Activated T-cell treated with anti-CD3 and anti-CD28 coated beads, Interleukin-2, amount 50 U/mL, for 48 hours (primary cell): ENCODE measurements at regions not wholly inside any gene's neighbourhood (a gene's known extent, or its start where the extent isn't known, plus 50 kb on each side); places are given as distances from the start of the nearest gene placed in this dataset.
"Not testable (repeated sequence)": the region's sequence is repeated elsewhere in the genome, so short reads cannot be mapped to it uniquely, and the experiment has no call there.

Experiments
- DNase-seq, 2 experiments: peaks; one replicate each; pipeline ENCODE4 v3.0.0-alpha.2; 2020

DNA sequence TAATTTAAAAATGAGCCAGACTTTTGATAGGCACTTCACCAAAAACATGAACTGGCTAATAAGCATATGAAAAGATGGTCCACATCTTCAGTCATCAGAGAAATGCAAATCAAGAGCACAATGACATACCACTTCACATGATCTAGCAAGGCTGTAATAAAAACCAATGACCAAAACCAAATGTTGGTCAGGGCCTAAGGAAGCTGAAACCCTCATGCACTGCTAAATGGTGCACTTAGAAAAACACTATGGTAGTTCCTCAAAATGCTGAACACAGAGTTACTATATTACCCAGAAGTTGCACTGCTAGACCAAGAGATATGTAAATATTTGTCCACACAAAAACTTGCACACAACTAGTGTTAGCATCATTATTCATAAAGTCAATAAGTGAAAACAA is 504.9 kb upstream of the SOX11 start:
- DNase-seq: no peak

DNA sequence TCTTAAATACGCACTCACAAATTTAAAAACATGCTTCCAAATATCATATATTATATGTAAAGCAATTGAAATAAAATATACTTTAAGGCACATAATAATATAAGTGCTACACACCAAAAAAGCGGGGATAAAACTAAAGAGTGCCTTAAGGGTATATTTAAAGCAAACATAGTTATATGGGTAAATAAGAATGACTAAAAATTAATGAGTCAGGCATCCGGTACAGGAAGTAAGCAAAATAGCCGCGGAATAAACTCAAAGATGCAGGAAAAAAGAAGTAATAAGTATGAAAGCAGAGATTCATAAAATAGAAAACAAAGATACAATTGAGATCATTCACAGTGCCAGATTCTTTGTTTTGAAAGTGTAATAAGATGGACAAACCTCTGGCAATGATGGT is 503.5 kb upstream of the SOX11 start:
- DNase-seq: no peak

DNA sequence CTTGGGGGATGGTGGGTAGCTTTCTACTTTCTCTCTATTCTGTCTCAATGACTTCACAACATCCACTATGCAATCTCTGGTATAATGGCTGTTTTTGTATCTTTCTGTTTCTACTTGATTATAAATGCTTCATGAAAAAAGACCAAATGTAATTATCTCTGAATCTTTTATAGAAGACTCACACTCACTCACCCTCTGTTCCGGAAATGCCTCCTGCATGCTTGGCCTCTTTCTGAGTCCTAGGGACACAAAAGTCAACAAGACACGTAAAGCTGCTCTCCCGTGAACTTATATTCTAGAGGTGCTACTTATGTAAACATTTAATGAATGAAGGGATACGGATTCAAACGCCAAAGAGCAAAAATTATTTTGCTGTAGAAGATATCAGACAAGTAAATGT is 502.2 kb upstream of the SOX11 start:
- no peak for DNase-seq

DNA sequence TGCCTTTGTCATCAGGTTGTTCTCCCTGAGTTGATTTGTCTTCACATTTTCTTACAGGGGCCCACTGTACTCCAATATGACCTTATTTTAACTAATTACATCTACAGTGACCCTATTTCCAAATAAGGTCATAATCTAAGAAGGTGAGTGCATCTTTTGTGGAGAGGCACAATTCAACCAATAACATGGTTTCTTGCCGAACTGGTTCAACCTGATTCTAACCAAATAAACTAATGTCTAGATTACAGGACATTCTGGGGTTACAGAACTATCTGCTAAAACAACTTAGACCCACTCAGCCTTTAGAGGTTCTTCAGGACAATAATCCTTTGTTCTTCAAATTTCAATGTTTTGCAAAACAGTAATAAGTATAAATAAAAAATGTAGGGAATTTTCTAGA is 496.5 kb upstream of the SOX11 start:
- DNase-seq: no peak

DNA sequence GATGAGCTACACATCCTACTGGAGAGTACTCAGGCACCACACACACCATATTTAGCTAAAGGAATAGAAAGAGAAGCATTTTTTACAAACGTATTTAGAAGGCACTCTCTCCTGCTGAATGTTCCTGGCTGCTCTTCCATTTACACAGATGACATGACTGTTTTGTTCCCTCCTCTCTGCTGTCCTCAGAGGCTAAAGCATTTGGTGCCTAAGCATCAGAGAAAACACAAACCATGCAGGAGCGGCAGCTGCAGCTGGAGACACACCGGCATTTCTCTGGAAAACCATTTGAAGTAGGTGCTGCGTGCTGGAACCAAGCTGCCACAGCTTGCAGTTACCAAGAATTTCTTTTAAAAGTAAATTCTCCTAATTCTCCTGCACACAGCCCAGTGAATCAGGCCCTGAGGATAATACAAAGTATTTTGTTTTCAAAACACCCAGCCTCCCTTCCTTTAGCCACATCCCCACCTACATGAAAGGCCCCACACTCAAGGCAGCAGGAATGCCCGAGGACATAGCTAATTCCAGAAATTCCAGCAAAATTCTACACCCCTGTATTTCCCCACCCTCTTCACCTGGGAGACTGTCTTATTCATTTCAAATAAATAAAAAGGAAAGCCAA is 488.9 kb upstream of the SOX11 start:
- DNase-seq: no peak

DNA sequence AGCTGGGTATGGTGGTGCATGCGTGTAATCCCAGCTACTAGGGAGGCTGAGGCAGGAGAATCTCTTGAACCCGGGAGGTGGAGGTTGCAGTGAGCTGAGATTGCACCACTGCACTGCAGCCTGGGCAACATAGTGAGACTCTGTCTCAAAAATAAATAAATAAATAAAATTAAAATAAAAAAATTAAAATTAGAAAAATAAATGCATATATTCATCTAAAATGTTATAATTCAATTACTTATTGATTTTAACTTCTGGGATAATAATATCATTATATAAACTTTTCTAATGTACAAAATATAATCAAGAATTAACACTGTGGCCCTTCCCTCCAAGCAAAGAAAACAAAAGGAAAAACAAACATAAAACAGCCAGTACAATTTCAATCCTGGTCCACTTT is 485.4 kb upstream of the SOX11 start:
- not testable (repeated sequence) for DNase-seq

DNA sequence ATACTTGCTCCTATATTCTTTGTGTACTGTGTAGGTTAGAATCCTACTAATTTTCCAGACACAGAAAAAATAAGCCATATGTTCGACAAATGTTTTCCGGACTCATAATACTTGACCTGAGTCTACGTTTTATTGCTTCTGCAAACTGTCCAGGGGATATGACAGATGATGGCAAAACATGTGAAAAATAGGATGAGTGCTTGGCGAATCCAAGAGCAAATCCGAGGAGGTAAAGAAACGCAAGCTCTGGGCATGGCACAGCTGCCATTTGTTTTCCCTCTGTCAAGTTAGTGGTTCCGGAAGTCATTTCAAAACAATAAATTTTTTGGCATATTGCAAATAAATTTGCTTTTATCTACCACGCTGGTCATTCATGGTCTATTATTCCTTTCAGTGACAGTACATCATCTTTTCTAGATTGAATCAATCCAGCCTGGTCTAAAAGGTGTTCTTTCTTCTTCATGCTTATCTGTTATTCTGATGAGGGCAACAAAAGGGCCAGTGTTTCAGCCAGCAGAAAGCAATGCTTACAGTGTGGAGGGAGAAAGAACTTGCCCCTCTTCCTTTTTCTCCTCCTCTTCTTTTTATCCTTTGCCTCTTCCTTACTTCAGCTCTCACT is 476.1 kb upstream of the SOX11 start:
- DNase-seq: no peak

DNA sequence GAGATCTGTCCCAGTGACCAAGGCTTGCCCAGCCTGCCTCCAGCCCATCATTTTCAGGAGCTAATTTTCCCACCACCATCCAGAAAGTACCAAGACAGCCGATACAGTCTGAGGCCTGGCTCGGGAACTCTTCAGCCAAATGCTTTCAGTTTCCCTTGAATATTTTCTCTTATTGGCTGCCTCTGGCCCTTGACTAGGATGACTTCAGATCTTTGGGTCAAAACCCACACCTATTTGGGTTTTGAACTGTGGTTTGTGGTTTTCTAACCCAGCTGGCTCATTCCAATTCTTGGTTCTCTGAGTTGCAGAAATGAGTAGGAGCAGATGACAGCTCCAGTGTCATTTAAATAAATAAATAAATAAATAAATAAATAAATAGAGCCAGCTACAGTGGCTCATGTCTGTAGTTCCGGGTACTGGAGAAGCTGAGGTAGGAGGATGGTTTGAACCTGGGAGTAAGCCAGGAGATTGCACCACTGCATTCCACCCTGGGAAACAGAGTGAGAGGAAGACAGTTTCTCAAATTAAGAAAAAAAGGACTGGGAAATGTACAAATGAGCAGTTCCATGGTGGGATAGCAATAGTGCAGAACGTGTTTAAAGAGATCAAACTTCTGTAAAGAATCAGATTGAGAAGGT is 465.0 kb upstream of the SOX11 start:
- no peak for DNase-seq

DNA sequence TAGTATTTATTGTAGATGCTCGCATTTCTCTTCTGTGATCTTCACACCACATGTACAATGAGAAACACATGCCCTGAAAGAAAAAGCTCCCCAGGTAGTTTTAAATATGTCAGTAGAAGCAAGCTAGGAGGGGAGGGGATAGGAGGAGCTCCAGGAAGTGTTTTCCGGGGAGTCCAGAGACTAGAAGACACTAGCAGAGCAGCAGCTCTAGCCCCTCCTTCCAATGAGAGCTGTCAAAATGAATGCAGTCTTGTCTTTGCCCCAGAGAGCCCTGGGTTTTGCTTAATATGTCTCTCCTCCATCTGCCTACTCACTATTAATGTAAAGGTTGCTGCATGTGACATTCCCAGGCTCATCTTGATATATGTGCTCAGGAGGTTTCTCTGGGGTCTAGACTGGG is 462.6 kb upstream of the SOX11 start:
- DNase-seq: no peak

DNA sequence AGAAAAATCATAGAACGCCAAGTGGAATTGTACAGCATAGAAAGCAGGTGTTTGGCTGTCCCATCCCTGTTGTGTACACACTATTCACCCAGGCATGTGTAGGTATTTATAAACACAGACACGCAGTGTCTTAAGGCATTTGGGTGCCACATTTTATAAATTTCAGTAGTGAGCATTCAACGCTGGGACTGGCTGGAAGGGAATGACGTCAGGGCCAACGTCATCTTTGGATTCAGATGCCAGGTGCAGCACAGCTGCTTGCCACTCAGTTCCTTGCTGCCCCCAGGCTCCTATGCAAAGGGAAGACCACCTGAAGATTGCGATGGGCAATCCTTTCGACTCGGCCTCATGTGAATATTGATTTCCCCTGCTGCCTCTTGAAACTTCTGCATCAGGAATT is 461.7 kb upstream of the SOX11 start:
- no peak for DNase-seq

DNA sequence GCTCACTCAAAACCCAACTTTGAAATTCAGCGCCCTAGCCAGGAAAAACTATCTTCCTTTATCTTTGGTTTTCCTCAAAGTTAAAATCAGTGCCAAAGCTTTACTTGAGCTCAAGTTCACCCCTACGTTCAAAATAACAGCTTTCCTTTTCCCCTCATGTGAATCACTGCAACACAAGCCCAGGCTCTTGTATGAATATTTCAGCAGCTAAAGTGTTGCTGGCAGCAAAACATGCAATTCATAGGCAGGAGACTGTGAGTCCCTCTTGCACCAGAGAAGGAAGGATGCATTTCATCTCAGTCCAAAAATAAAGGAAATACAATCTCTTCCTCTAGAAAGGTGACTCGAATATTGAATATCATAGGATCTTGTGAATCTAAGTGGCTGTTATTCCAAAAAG is 461.3 kb upstream of the SOX11 start:
- DNase-seq: no peak

DNA sequence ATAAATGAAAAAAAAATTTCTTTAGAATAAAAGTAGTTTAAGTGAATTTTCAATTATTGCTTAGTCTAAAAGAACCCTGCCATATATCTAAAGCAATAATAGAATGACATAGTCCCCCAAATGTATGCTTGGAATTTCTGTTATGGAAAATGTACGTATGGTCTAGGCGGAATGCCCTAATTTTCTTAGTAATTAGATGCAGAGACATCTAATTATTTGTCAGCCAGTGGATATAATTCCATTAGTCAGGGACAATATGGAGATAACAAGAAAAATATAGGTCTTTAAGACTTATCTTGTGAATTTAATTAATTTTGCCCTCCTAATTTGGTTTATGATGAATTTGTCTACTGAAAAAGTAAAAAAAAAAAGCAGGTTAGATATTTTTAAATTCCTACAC is 460.9 kb upstream of the SOX11 start:
- DNase-seq: no peak

DNA sequence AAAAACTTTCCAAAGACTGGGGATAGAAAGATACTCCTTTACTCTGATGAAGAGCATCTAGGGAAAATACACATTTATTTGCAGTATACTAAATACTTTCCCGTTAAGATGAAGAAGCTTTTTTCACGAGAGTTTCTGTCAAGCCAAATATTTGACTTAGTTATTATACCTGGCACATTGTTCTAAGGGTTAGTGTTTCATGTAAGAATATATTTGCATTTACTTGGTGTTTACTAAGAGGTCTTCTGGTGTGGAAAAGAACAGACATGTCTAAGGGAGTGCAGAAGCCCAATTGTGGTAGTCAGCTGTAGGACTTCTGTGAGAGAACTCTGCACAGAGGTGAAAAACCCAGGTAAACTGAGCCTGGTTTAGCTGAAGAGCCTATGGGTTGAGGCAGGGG is 457.6 kb upstream of the SOX11 start:
- no peak for DNase-seq

DNA sequence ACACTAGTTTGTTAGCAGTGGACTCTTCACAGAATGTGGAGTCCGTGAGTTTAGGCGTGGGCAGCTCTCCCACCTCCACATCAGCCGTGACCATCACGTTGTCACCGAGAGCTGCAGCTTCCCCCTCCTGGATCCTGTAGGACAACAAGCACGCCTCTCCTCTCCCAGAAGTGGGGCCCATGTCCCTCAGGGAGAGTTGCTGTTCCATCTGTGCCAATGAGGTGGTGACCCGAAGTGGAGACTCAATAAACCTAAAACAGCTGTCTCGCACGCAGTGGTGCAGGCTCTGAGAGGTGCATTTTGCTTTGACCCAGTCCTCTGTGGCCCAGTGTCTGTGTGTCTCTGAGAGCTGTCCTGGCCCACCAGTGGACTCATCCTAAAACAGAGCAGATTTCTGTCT is 456.5 kb upstream of the SOX11 start:
- no peak for DNase-seq

DNA sequence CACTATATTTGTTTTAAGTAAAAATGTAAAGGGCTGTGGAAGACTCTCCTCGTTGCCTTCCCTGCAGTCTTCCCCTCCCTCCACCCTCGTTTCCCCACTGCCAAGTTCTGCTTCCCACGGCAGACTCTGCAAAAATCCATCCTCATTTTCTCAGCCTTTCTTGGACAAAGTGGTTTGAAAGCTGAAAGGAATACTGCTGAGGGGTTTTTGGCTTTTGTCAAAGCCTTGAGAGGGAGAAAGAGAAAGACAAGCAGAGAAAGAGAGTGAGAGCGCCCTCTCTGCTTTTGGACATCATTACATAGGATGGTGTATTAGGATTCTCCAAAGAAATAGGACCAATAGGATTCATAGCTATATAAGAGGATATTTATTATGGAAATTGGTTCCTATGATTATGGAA is 455.9 kb upstream of the SOX11 start:
- DNase-seq: no peak

DNA sequence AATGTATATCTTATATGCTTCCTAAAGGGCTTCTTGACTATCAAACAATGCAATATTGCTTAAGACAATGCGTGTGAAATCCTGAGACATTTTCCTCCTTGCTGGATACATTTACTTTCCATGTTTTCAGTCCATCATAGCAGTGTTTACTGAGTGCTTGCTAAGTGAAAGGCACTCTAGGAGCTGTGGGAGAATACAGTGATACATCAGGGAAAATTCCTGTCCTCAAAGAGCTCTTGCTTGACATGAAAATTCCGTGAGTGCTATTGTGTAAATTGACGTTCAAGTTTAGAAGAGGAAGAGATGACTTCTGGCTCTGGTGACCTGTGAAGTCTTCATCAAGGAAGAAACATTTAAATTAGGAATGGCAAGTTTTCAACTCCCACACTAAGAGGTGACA is 449.4 kb upstream of the SOX11 start:
- DNase-seq: no peak

DNA sequence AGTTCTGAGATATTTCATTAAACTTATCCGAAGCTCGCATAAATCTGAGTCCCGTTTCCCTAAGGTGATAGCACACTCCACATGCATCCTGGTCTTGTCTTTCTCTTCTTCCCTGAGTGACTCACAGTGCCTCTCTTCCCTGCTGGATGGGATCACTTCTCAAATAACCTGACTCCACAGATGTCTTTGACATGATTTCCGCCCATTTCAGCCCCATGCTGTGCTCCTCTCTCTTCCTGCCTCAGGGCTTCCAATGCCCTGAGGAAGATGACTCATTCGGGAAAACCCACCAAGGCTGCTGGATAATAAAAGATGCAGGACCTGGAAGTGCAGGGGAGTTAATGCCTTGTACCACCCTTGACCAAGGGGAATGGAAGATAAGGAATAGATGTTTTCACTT is 441.7 kb upstream of the SOX11 start:
- DNase-seq: no peak

DNA sequence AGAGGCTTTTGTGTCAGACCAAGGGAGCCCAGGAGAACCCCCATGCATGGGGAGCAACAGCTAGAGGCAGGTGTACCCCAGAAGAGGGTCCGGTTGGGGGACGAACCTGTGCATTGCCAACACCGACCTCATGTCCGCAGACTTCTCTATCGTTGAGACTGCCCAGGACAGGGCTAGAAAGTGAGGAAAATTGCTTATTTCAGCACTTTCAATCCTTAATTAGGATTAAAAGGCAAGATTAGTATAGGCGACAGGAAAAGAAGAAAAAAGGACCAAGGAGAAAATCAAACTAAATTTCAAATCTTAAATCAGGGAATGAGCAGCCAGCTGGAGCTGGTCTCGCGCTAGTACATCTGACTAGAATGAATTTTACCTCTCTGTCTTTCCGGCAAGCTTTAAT is 438.9 kb upstream of the SOX11 start:
- DNase-seq: no peak

DNA sequence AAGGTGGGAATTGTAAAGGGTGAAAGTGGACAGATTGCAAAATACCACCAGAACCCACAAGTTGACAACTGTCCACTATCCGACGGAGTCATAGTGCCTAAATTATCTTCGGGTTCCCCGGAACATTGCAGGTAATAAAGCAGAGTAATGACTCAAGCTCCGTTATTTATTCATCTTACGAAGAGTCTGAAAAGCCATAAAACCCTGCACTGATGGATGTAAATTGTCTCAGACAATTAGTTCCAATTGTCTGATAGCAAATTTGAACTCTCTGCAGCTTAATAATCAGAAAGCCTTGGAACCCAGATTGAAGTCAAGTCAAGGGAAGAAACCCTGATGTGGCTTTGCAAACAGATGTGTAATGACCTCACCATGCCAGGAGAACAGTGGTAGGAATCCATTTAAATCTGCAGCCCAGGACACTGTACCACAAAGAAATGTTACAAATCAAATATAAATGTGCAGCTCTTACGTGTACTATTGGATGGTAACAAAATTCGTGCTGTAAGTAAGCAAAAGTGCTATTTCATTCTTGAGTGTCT is 437.3 kb upstream of the SOX11 start:
- DNase-seq: no peak

DNA sequence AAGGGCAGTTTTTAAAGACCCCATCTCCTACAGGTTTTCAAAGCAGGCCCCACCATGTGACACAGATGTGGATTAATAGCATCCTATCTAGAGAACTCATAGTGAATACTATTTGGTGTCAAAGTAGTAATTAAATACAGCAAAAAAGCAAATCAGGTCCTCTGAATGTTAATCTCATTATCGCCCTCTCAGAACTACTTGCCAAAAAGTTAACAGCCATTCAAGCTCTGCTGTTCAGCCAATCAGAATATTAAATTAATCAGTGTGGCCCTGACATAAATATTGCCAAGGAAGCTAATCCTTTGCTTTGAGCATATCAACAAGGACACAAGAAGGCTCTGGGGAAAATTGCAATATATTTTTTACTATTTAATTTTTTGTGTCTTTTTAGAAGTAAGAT is 428.9 kb upstream of the SOX11 start:
- DNase-seq: no peak

DNA sequence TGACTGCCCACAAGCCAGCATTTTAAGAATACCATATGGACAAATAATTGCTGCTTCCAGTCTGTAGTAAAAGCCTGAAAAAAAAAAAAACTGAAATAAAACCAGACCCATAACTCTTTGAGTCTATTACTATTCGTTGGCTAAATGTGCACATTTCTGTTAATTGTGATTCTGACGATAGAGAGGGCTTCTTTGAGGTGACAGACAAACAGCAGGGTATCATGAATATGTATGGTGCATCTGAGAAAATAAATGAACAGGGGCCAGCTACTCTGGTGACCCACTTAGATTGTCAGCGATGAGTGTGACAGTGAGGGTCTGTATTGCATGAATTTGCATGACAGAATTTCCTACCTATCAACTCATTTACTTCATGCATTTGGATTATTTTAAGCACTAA is 427.8 kb upstream of the SOX11 start:
- no peak for DNase-seq

DNA sequence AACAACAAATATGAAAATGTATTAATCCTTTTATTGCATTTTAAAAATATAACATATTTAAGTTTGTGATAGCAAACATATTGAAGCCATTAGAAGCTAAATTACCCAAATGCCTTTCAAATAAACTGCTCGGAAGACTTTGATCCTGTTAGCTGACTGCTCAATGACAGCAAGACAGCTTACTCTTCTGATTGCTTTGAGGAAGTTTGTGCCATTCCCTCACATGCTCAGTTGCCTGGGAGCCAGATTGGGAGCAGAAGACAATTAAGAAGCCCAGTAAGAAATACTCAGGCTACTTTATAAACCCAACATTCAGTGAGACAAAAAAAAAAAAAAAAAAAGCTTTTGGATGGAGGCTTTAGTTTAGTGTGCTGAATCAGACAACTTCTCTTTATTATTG is 407.1 kb upstream of the SOX11 start:
- no peak for DNase-seq

DNA sequence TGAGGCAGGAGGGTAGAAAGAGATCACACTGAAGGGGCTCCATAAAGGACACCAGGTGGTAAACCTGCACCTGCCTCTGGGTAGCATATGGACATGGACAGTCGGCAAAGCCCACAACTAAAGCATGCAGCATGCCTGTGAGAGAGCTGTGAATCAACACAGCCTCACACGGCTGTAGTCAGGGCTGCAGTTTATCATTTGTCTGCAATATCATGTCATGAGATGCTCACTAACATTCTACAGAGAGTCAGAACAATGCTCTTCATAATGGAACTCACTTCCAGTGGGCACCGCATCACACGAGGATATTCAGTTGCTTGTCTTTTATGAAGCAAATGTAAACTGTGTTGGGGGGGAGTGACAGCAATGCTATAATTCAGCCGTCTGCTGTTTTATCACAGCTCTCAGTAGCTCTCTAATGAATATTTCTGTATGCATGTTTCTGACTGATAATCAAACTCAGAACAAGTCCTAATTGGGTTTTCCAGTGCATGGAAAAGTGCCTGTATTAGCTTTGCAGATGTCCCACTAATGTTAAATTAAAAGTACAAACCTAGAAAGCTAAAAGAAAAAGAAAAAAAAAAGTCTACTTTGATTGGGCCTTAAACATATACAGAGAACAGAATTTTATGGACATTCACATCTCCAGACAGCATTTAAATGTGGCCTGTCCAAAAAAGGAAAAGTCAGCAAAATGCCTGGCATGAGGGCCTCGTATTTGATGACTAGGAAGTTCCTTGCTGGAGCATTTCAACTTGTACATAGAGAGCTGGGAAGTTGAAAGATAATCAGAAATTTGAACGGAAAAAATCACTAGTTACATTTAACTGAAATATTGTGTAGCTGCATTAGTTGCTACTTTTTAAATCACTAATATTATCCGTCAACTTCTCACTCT is 406.1 kb upstream of the SOX11 start:
- DNase-seq: no peak
